Stimulated activated CD8-positive, alpha-beta memory T cell treated with anti-CD3 and anti-CD28 coated beads, Interleukin-15, amount 100 ng/mL, for 1 hour (primary cell): ENCODE measurements at regions not wholly inside any gene's neighbourhood (a gene's known extent, or its start where the extent isn't known, plus 50 kb on each side); places are given as distances from the start of the nearest gene placed in this dataset.
A peak's percentile ranks its signal among the peaks of the same experiment; 100 is the strongest.

Experiments
- DNase-seq: peaks from one replicate; pipeline ENCODE4 v3.0.0-alpha.2; 2020; ENCODE audit warnings: low read depth

GRCh38 chr5:158117467-158118160, 258.7 kb upstream of the CLINT1 start:
- no peak for DNase-seq

- DNase-seq, result no peak
These were observed 258.0 kb upstream of the CLINT1 start for GRCh38 chr5:158116965-158117364.

GRCh38 chr5:158115468-158115867, 256.5 kb upstream of the CLINT1 start:
- no peak for DNase-seq

- no peak for DNase-seq
These were observed 249.2 kb upstream of the CLINT1 start for GRCh38 chr5:158108177-158108576.

- no peak for DNase-seq
These were observed 241.5 kb upstream of the CLINT1 start for GRCh38 chr5:158100373-158100888.

GRCh38 chr5:158099571-158100105, 240.7 kb upstream of the CLINT1 start:
- DNase-seq, result no peak

- no peak for DNase-seq
These were observed 237.9 kb upstream of the CLINT1 start for GRCh38 chr5:158096835-158097234.

- no peak for DNase-seq
These were observed 227.9 kb upstream of the CLINT1 start for GRCh38 chr5:158086856-158087255.

- DNase-seq, result no peak
These were observed 225.3 kb upstream of the CLINT1 start for GRCh38 chr5:158084292-158084691.

- DNase-seq, result no peak
These were observed 223.8 kb upstream of the CLINT1 start for GRCh38 chr5:158082696-158083287.

GRCh38 chr5:158080112-158080511, 221.2 kb upstream of the CLINT1 start:
- DNase-seq, result no peak

- no peak for DNase-seq
These were observed 220.2 kb upstream of the CLINT1 start for GRCh38 chr5:158079097-158079496.

GRCh38 chr5:158074992-158075769, 216.2 kb upstream of the CLINT1 start:
- DNase-seq, result peak; percentile 20

GRCh38 chr5:158074597-158074991, 215.6 kb upstream of the CLINT1 start:
- DNase-seq, result no peak

- DNase-seq, result no peak
These were observed 211.9 kb upstream of the CLINT1 start for GRCh38 chr5:158070859-158071258.

GRCh38 chr5:158069838-158070237, 210.9 kb upstream of the CLINT1 start:
- no peak for DNase-seq

GRCh38 chr5:158068964-158069363, 210.0 kb upstream of the CLINT1 start:
- no peak for DNase-seq

GRCh38 chr5:158066076-158066475, 207.1 kb upstream of the CLINT1 start:
- no peak for DNase-seq

- DNase-seq, result no peak
These were observed 205.6 kb upstream of the CLINT1 start for GRCh38 chr5:158064334-158065123.

GRCh38 chr5:158063052-158063451, 204.1 kb upstream of the CLINT1 start:
- DNase-seq, result no peak

GRCh38 chr5:158061451-158061850, 202.5 kb upstream of the CLINT1 start:
- DNase-seq, result no peak

- no peak for DNase-seq
These were observed 201.3 kb upstream of the CLINT1 start for GRCh38 chr5:158060212-158060611.
